Lower leg skin (tissue), 4 donors: ENCODE measurements at regions not wholly inside any gene's neighbourhood (a gene's known extent, or its start where the extent isn't known, plus 50 kb on each side); places are given as distances from the start of the nearest gene placed in this dataset.

Experiments
- DNase-seq, 2 donors: peaks; one replicate each; pipeline ENCODE4 v3.0.0-alpha.2; 2019; ENCODE audit warnings: low spot score in 2 of 2
- H3K4me3 ChIP-seq: fragments of 200-600 bp; sonication (generic); 2 replicates; pipeline ENCODE4 v1.5.1; 2017; ENCODE audit warnings: mild to moderate bottlenecking, low read depth; ENCODE audit not compliant: poor library complexity, severe bottlenecking
- CTCF ChIP-seq, 3 donors: fragments of 450-650 bp; IDR thresholded peaks; one replicate each; pipeline ENCODE4 v1.5.1; 2016; ENCODE audit warnings: antibody characterized with exemption in 3 of 3, mild to moderate bottlenecking in 3 of 3, moderate library complexity in 2 of 3
- POLR2A ChIP-seq, 2 donors: fragments of 450-650 bp; IDR thresholded peaks; one replicate each; pipeline ENCODE4 v1.6.1; 2016 to 2017; ENCODE audit warnings: antibody characterized with exemption in 2 of 2, mild to moderate bottlenecking in 1 of 2, moderate library complexity in 1 of 2
- WGBS, 2 donors: methylation state at CpG; one replicate each; pipeline ENCODE4 v1.1.5; 2018; 5-methylcytosine and 5-hydroxymethylcytosine counted together
- intact Hi-C: fragments of 100-400 bp; cut with DNase I; formaldehyde crosslinking; loops from one replicate; pipeline ENCODE4 v1.15.0; 2023; ENCODE audit warnings: low total_unique reads

- no peak for TF ChIP-seq POLR2A (IDR thresholded peaks at IDR 0.05)
- TF ChIP-seq CTCF (IDR thresholded peaks at IDR 0.05), result no peak
- no peak overlapping the region for H3K4me3 ChIP-seq
- no peak for DNase-seq
- intact Hi-C loops, result no loop called here
- 74 to 78% methylated on average over 3 of the region's 3 CpGs for WGBS, 2 donors
Observed at GRCh38 chr18:39871961-39872360, 2083.1 kb upstream of the PIK3C3 start.

DNA sequence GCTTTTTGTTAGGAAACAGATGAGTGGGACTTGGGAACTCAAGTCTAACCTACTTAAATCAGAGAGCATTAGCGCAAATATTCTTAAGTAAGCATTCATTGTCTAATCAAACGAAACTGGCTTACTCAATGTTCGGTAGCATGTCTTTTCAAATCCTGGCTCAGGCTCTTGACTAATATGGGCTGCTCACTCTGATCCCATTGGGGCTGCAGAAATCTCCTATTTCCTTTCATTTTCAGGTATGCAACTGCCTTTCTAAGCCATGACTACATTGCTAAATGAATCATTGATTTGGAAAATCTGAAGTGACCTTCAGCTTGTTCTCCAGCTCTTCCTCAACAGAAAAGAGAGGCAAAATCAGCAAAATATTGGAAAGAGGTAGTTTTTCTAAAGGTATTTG is 2084.4 kb upstream of the PIK3C3 start:
- WGBS, 2 donors, result 73 to 88% methylated on average over 3 of the region's 3 CpGs
- intact Hi-C loops, result no loop called here
- TF ChIP-seq POLR2A (IDR thresholded peaks at IDR 0.05) (no peak), CTCF (IDR thresholded peaks at IDR 0.05) (no peak)
- no peak overlapping the region for H3K4me3 ChIP-seq
- DNase-seq, result no peak

DNA sequence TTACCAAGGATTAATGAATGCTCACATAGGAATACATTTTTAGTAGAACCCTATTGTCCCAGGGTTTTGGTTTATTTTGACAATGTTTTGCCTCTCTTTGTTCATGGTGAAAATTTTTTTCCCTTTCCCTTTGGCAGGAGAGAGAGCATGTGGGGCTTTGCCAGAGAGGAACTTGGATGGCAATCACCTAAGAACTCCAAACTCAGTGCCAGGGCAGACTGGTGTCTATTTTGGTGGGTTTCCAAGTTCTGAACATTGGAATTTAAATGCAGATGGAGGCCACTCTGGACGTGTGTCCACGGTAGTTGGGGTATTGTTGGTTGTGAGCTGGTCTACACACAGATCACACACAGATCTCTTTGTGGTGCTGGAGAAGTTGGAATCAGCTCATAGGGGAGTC is 2091.1 kb upstream of the PIK3C3 start:
- no peak for DNase-seq
- TF ChIP-seq POLR2A (IDR thresholded peaks at IDR 0.05), result no peak
- no peak for TF ChIP-seq CTCF (IDR thresholded peaks at IDR 0.05)
- H3K4me3 ChIP-seq, result no peak overlapping the region
- intact Hi-C loops, result no loop called here
- 22 to 42% methylated on average over 2 of the region's 2 CpGs for WGBS, 2 donors

GRCh38 chr18:39862341-39862740 is 2092.7 kb upstream of the PIK3C3 start:
- no peak overlapping the region for H3K4me3 ChIP-seq
- no peak for DNase-seq
- WGBS, 2 donors, result 78 to 87% methylated on average over 2 of the region's 2 CpGs
- intact Hi-C loops, result no loop called here
- no peak for TF ChIP-seq CTCF (IDR thresholded peaks at IDR 0.05)
- TF ChIP-seq POLR2A (IDR thresholded peaks at IDR 0.05), result no peak

- no peak for DNase-seq
- intact Hi-C loops, result no loop called here
- TF ChIP-seq POLR2A (IDR thresholded peaks at IDR 0.05), result no peak
- TF ChIP-seq CTCF (IDR thresholded peaks at IDR 0.05), result no peak
- WGBS, 2 donors, result 68 to 72% methylated on average over 3 of the region's 3 CpGs
- no peak overlapping the region for H3K4me3 ChIP-seq
Observed at GRCh38 chr18:39854291-39854690, 2100.7 kb upstream of the PIK3C3 start.

DNA sequence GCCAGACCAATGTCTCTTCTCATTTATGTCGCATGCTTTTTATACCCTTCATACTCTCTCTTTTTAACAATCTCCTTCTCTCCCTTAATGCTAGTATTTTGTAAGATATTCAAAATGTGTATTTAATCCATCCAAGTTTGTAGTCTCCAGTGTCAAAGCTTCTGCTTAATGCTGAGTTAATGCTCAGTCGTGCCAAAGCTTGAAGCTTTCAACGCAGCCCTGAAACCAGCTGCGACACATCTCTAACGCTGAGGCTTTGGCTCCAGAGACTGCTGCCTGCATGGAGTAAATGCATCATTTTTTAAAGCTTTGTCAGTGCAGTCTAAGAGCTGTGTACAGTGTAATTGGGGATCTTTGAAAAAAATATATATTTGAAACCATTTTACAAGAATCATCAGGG is 2108.8 kb upstream of the PIK3C3 start:
- no peak for DNase-seq
- H3K4me3 ChIP-seq, result no peak overlapping the region
- intact Hi-C loops, result no loop called here
- no peak for TF ChIP-seq CTCF (IDR thresholded peaks at IDR 0.05)
- TF ChIP-seq POLR2A (IDR thresholded peaks at IDR 0.05), result no peak
- 33 to 34% methylated on average over 5 of the region's 5 CpGs for WGBS, 2 donors
